SIG-M5 treated with dmso at 0.1 percent for 504 hours (cell line): ENCODE measurements at regions not wholly inside any gene's neighbourhood (a gene's known extent, or its start where the extent isn't known, plus 50 kb on each side); places are given as distances from the start of the nearest gene placed in this dataset.
"Not testable (repeated sequence)": the region's sequence is repeated elsewhere in the genome, so short reads cannot be mapped to it uniquely, and the experiment has no call there.

Experiments
- DNase-seq: peaks from one replicate; lab custom pipeline; 2025; ENCODE audit not compliant: unreplicated experiment; lab: John Stamatoyannopoulos, UW

DNA sequence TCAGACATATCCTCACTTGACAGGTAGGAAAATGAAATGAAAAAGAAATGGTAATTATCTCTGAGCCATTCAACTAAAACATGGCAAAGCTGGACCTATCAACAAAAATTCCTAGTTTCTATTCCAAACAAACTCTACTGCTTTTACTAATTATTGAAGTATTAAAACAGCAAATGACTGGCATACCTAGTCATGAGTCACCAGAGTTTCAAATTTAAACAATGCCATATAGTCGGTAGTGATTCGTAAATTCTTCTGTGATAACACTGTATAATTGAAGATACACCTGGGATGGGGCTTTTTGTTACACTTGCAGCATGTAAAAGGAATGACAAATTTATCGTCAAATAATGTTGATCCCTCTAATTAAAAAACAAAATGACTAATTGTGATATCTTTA, 153.1 kb upstream of the THUMPD2 start:
- DNase-seq: no peak

GRCh38 chr2:39930175-39930917, 151.3 kb upstream of the THUMPD2 start:
- no peak for DNase-seq

- no peak for DNase-seq
These were observed 150.5 kb upstream of the THUMPD2 start for GRCh38 chr2:39929531-39929930.

DNA sequence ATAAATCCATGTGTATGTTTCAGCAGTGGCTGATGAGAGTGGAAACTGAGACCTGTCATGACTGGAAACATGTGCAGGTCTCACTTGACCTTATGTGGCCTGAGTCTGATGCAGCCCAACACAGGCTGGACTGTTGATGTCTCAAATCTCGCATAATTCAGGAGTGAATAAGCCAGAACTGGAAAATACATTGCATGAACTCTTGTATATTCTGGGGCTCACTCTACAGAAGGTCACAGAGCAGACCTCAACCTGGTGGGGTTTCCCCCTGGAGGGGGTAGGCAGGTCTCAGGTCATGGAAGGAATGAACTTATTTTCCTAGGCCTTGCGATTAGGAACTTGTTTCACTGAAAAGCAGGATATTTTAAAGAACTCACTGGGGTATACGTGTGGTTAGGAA, 146.3 kb upstream of the THUMPD2 start:
- no peak for DNase-seq

DNA sequence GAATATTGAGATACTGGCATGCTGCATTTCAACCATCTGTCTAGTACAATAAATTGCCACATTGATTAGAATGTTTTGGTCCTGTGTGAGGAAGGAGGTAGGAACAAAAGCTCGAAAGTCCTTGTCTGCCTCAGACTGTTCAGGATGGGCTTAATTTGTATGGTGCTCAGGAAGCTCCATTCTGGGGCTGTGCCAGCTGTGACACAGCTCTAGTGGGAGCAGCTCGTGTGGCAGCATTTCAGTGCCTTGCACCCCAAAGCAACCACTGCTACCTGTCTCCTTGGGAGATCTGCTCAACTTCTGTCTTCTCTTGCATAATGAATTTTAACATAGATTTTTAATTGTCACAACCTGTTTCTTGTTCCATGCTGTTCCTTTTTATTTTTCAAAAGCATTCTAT, 144.4 kb upstream of the THUMPD2 start:
- no peak for DNase-seq

DNA sequence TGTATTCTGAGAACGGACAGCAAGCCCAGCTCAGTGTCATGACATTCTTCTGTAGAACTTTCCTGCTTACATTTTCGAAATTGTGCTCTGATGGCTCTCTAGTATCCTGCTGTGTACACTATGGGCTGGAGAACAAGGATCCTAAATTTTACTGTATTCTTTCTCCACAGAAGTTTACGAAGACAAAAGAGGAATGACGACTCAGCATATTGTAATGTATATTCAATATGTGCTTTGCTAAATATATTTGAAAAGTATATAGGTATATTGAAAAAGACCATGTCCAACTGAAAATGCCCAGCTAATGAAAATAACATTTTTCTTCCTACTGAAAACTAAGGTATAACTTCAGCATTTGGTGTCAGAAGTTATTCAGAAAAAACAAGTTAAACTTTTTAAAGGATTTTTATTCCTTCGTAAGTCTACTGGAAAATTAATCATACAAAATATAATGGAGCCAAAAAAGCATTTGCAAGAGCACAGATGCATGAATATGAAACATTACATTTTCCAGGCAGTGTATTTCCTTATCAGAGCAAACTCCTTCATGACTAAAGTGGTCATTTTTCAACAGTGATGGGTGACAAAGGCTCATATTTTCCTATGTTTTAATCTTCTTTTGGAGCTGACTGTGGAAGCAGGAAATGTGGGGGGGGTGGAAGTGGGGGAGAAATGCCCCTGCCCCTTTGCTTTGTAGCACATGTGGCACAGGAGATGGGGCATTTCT, 143.8 kb upstream of the THUMPD2 start:
- DNase-seq: no peak

DNA sequence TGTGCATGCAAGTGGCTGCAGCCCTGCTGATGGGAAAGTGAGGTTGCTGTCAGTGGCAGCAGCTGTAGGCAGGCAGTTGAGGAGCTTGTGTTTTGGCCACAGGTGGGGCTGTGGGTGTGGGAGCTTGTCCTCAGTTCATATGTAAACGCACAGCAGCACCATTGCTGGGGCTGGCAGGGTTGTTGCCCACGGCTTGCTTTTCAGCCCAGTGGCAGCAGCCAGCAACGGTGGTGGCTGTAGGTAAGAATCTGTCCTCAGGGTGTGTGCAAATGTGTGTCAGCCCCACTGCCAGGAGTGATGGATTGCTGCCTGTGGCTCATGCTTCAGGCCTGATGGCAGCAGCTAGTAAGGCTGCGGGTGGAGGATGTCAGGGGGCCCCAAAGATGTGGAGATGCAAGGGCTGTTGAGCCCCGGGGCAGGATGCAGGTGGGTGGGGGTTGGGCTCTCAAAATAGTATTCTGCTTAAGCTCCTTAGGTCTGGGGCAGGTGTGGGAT, 141.3 kb upstream of the THUMPD2 start:
- DNase-seq: no peak

DNA sequence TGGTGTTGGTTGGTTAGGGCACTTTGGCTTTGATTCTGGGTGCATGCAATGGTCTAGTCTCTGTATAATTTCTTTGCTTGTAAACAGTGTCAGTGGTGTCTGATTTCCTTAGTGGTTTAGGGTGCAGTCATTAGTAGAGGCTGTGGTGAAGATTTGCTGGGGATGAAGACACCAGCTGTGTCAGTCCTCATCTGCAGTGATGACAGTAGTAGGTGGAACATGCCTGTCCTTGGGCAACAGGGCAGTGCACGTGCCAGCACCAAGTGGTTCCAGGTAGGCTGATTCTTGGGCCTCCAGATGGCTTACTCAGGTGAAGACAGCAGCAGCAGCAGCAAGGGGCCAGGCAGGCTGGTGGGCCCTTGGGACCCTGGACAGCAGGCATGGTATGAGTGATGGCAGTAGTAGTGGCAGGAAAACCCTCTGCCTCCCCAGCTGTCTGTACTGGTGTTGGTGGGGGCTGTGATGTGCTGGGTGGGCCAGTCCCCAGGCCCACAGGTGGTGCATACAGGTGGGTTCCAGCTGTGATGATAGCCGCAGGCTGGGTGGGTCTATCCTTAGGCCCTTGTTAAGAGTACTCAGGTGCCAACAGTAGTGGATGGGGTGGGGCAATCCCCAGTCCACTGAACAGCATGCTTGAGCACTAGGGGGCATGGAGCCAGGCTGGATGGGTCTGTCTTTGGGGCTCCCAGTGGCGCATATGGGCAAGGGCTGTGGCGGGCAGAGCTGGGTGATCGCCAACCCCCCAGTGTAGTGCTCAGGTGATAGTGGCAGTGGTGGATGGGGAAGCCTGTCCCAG, 140.7 kb upstream of the THUMPD2 start:
- no peak for DNase-seq

DNA sequence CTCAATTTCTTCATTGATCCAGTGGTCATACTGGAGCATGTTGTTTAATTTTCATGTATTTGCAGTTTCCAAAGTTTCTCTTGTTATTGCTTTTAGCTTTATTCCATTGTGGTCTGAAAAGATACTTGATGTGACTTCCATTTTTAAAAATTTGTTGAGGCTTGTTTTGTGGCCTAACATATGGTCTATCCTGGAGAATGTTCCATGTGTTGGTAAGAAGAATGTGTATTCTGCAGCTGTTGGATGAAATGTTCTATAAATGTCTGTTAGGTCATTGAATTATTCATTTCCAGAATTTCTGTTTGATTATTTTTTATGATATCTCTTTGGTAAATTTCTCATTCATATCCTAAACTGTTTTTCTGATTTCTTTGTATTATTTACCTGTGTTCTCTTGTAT, 139.8 kb upstream of the THUMPD2 start:
- DNase-seq: no peak

- peak; percentile 6 for DNase-seq
These were observed 138.3 kb upstream of the THUMPD2 start for GRCh38 chr2:39917371-39917770.

DNA sequence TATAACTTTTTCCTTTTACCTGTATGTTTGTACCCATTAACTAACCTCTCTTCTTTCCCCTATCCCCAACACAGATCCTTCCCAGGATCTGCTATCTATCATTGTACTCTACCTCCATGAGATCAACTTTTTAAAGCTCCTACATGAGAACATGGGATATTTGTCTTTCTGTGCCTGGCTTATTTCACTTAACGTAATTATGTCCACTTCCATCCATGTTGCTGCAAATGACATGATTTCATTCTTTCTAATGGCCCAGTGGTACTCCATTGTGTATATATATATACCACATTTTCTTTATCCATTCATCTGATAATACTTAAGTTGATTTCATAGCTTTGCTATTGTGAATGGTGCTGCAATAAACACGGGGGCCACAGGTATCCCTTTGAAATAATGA, 135.9 kb upstream of the THUMPD2 start:
- DNase-seq: no peak

- peak; percentile 83 for DNase-seq
These were observed 134.8 kb upstream of the THUMPD2 start for GRCh38 chr2:39913648-39914461.

GRCh38 chr2:39902103-39902502, 123.0 kb upstream of the THUMPD2 start:
- DNase-seq: no peak

- DNase-seq: no peak
These were observed 119.9 kb upstream of the THUMPD2 start for GRCh38 chr2:39898934-39899333.

- DNase-seq: no peak
These were observed 118.2 kb upstream of the THUMPD2 start for GRCh38 chr2:39897273-39897672.

- no peak for DNase-seq
These were observed 115.0 kb upstream of the THUMPD2 start for GRCh38 chr2:39894082-39894481.

GRCh38 chr2:39893616-39894015, 114.6 kb upstream of the THUMPD2 start:
- DNase-seq: no peak

- DNase-seq: no peak
These were observed 102.9 kb upstream of the THUMPD2 start for GRCh38 chr2:39881948-39882347.

GRCh38 chr2:39881494-39881893, 102.4 kb upstream of the THUMPD2 start:
- no peak for DNase-seq

DNA sequence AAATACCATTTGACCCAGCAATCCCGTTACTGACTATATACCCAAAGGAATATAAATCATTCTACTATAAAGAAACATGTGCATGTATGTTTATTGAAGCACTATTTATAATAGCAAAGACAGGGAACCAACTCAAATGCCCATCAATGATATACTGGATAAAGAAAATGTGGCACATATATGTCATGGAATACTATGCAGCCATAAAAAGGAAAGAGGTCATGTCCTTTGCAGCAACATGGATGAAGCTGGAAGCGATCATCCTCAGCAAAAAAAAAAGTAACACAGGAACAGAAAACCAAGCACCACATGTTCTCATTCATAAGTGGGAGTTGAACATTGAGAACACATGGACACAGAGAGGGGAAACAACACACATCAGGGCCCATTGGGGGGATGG, 99.9 kb upstream of the THUMPD2 start:
- not testable (repeated sequence) for DNase-seq

- DNase-seq: no peak
These were observed 96.8 kb upstream of the THUMPD2 start for GRCh38 chr2:39875914-39876267.
